D721Med (cell line): ENCODE measurements at regions not wholly inside any gene's neighbourhood (a gene's known extent, or its start where the extent isn't known, plus 50 kb on each side); places are given as distances from the start of the nearest gene placed in this dataset.

Source experiments
- DNase-seq: peaks from one replicate; pipeline ENCODE4 v3.0.0; 2011; ENCODE audit warnings: low spot score; ENCODE audit not compliant: insufficient read length
- FAIRE-seq: peaks from 2 replicates; lab custom pipeline; 2011; peaks lifted over from hg19 to GRCh38; lab: Jason Lieb, UNC
- TF ChIP-seq, protein P1 (sequence below): IDR thresholded peaks from 2 replicates; pipeline ENCODE4 v1.5.1; 2012; ENCODE audit warnings: mild to moderate bottlenecking, control low read depth; ENCODE audit not compliant: insufficient read depth; ENCODE audit errors: missing control alignments

DNA sequence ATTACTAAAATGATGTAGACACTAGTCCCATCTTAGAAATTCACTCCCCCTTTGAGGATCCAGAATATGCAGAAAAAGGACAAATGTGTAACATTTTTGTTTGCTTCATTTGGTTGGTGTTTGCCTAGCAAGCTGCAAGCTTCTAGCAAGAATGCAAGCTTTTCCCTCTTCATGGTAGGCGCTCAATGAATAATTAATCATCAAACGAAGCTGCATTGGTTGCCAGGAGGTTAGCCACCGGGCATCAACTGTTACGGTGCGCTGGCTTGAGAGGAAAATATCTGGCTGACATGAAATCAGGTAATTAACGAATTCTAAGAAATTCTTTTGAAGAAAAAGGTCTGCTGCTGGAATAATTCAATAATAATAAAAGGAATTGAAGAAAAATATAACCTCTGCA, 341.0 kb upstream of the KYNU start:
- no peak for FAIRE-seq
- TF ChIP-seq, protein P1, sequence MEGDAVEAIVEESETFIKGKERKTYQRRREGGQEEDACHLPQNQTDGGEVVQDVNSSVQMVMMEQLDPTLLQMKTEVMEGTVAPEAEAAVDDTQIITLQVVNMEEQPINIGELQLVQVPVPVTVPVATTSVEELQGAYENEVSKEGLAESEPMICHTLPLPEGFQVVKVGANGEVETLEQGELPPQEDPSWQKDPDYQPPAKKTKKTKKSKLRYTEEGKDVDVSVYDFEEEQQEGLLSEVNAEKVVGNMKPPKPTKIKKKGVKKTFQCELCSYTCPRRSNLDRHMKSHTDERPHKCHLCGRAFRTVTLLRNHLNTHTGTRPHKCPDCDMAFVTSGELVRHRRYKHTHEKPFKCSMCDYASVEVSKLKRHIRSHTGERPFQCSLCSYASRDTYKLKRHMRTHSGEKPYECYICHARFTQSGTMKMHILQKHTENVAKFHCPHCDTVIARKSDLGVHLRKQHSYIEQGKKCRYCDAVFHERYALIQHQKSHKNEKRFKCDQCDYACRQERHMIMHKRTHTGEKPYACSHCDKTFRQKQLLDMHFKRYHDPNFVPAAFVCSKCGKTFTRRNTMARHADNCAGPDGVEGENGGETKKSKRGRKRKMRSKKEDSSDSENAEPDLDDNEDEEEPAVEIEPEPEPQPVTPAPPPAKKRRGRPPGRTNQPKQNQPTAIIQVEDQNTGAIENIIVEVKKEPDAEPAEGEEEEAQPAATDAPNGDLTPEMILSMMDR, result no peak
- no peak for DNase-seq

DNA sequence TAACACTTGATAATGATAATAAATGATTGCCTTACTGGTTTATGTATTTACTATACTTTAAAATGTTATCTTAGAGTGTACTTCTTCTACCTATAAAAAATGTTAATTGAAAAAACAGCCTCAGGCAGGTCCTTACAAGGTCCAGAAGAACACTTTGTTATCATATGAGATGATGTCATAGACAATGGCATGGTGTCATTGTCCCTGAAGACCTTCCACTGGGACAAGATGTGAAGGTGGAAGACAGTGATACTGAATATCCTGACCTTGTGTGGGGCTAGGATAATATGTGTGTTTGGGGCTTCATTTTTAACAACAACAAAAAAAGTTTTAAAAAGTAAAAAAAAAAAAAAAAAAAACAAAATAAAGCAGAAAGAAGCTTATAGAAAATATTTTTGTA, 342.2 kb upstream of the KYNU start:
- TF ChIP-seq, protein P1, result no peak
- FAIRE-seq, result no peak
- no peak for DNase-seq

DNA sequence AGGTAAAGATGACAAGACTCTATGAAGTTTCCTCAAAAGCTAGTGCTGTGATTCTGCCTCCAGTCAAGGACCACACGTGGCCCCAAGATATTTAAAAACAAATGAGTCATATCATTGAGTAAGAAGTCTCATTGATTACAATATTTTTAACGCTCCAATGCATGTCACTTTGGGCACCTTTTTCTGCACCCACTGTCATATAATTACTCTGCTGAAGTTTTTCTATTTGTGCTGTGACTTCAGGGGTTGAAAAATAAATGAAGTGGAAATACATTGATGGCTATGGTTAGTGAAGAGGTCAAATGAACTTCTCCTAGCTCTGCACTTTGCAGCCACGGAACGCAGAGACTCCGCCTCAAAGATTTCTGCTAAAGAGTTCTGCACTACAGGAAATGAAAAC, 344.3 kb upstream of the KYNU start:
- FAIRE-seq (no peak), DNase-seq (no peak)
- TF ChIP-seq, protein P1, result no peak

DNA sequence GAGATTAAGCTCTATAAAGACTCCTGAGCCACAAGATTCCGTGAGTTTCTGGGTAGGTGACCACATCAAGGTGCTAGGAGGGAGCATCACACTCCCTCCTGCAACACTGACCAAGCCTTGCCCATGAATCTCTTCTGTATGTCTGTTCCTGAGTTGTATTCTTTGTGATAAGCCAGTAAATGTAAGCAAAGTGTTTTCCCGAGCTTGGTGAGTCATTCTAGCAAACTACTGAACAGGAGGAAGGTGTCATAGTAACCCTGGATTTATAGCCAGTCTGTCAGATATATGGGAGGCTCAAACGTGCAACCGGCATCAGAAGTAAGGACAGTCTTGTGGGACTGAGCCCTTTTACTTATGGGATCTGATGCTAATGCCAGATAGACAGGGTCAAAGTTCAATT, 346.1 kb upstream of the KYNU start:
- no peak for DNase-seq
- TF ChIP-seq, protein P1, result no peak
- no peak for FAIRE-seq

DNA sequence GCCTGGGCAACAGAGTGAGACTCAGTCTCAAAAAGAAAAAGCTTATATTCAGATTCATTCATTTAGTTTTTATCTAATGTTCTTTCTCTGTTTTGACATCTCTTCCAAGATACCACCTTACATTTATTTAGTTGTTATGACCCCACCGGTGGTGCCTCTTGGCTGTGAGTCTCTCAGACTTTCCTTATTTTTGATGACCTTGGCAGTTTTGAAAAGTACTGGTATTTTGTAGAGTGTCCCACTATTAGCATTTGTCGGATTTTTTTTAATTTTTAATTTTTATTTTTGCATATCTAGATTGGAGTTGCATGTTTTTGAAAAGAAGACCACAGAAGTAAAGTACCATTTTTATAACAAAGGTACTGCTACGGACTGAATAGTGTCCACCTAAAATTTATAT, 351.7 kb upstream of the KYNU start:
- TF ChIP-seq, protein P1, result no peak
- FAIRE-seq (no peak), DNase-seq (no peak)

DNA sequence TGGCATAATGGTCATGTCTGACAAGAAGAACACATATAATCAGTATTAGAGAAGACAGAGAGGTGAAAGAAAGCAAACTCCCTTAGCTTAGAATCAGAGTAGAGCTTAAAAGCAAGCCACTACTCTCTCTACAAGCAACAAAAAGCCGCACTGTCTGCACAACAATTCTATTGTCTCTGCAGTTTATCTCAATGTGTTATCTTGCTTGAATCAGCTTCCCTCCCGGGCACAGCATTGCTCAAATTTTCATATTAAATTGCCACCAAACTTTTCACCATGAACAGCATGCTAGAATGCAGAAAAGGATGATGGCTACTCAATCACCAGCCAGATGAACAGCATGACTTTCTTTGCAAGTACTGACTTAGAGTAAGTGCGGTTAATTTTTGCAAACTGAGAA, 356.0 kb upstream of the KYNU start:
- FAIRE-seq, result no peak
- DNase-seq, result no peak
- TF ChIP-seq, protein P1, result no peak

DNA sequence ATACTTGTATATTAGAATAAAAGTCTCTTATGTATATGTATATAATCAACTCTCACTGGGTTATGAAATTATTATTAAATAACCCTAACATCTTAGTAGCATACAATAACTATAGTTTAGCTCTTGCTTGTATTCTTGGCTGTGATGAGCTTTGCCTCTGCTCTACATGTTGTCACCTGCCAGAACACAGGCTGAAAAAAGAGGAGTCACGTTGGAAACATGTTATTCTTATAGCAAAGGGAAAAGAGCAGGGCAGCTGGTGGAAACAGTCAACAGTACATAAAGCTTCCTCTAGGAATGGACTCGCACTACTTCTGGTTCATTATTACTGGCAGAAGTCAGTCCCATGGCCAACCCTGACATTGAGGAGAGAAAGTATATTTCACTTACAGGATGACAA, 362.0 kb upstream of the KYNU start:
- TF ChIP-seq, protein P1, result no peak
- FAIRE-seq (no peak), DNase-seq (no peak)
